GM19463 (cell line): ENCODE measurements at regions not wholly inside any gene's neighbourhood (a gene's known extent, or its start where the extent isn't known, plus 50 kb on each side); places are given as distances from the start of the nearest gene placed in this dataset.

Experiments used
- ATAC-seq: cut with Tn5 transposase; IDR thresholded peaks from one replicate; pipeline ENCODE4 v1.9.1; 2021; ENCODE audit warnings: mild to moderate bottlenecking, moderate library complexity; ENCODE audit not compliant: unreplicated experiment

DNA sequence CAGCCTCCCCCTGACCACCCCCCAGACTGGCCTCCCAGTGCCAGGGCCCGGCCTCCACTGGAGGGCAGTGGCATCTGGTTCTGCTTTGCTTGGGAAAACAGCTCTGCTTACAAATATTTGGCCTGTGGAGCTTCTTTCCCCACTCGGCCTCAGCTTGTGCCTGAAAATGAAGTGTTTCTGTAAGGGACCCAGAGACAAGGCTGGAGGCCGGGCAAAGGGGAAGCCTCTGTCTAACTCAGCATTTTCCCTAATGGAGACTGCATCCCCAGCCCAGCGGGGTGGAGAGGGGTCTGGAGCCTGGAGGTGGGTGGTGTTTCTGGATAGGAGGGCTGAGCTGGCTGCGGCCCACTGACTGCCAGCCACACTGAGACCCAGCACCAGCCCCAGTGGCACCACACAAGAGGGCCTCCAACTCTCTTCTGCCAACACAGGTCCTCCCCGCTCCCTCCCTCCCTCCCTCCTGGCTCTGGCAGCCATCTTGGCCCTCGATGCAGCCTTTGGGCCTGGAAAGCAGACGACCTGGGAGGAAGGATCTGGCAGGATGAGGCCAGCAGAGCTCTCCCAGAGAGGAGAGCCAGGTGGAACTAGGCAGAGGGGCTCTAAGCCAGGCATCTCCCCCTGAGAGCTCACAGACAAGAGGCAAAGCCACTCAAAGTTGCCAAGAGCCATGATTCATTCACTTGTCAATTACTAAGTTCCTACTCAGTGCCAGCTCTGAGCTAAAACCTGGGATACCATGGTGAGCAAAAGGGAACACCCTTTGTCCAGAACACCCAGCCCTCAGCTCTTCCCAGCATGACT is 77.1 kb upstream of the CD82 start:
- ATAC-seq: no peak

DNA sequence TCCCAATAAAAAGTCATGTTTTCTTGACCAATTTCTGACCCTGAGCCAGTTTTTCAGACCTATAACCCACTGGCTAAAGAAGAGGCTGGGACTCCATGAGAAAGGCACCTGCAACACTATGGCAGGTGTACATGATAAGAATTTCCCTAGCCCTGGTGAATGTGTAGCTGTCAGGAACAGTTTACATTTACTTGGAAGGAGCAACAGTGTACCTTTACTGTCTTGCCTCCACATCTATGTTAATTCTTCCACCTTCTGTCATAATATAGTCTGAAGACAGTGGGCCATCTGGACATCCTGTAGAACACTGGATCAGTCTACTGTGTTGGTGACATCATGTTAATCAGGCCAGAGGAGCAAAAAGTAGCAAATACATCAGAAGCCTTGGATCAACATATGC is 72.1 kb upstream of the CD82 start:
- no peak for ATAC-seq

DNA sequence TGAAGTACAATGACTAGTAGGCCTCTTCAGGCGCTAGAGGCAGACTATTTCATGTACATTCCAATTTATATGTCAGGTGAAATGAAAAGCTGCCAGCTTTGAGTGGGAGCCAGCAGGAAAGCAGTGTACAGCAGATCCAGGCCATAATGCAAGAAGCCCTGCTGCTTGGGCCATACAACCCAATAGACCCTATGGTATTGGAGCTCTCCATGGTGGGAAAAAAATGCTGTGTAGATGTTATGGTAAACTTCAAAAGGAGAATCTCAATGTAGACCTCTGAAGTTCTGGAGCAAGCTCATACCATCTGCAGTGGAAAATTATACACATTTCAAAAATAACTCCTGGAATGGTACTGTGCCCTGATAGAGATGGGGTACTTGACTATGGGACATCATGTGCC is 71.5 kb upstream of the CD82 start:
- ATAC-seq: no peak

DNA sequence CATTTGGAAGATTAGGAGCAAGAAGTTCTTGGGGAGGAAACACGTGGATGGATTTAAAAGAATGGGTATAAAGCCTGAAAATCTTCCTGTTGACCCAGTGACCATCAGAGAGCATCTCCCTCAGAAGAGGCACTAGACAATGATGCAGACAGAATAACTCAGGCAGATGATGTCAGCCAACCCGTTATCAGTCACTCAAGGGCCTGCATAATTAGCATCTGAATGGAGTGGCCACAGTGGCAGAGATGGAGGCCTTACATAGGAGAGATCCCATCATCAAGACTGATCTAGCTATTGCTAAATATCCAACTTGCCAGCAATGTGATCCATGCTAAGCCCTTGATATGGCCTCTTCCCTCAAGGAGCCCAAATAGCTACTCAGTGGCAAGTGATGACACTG is 70.7 kb upstream of the CD82 start:
- no peak for ATAC-seq

DNA sequence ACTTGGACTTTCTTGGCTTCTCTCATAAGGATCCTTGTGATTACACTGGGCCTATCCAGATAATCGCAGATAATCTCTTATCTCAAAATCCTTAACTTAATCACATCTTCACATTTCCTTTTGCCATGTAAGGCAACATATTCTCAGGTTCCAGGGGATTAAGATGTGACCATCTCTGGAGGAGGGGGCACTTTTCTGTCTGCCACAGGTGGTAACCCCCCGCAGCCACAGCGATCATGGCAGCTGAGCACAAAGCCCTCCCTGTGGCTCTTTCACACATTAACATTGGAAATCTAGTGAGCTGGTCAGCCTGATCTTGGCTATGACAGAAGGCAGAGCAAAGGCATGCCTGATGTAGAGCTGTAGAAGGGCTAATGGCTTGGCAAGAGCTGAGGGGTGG is 69.1 kb upstream of the CD82 start:
- no peak for ATAC-seq

DNA sequence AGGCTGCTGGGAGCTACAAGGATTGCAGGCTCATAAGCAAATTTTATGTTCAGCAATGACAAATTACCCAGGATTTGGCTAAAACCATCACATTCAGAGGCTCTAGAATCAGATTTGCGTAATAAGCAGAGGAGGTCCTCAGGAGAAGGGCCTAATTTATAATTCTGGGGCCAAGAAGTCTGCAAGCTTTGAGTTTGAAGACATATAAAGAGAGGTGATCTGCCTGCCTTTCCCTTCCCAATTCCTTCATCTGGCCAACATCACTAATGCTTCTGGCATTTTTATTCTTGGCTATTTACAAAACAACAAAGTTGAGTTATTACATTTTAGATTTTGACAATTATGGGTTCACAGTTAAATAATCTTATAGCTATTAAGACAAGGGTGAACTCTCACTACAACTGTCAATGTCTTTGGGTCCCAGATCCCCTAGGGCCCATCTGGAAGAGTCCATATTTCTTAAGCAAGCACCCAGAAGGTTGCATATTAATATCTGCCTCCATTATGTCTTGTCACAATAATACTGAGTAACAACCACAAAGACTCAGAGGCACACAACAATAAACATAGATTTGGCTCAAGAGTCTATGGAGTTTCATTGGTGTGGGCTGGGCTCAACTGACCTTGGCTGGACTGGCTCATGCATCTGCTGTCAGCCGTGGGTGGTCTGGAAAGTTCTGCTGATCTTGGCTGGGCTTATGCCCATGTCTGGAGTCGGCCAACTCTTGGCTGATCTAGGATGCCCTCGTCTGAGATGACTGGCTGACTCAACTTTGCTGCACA is 67.2 kb upstream of the CD82 start:
- ATAC-seq: no peak

DNA sequence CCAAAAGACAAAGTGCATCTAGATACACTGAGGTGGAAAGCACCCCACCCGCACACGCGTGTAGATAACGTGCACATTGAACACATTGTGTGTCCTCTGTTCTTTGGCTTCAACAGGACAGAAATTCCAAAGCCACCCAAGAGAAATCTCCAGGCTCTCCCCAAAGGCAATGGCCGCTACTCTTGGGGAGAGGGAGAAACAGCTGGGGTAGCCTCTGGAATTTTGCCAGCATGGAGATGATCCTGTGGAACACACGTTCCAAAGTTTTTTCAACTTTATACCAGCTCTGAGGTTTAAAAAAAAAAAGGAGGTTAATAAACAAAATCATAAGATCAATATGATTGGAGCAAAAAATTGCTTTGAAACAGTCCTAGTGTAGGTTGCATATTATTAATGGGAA is 63.0 kb upstream of the CD82 start:
- no peak for ATAC-seq

DNA sequence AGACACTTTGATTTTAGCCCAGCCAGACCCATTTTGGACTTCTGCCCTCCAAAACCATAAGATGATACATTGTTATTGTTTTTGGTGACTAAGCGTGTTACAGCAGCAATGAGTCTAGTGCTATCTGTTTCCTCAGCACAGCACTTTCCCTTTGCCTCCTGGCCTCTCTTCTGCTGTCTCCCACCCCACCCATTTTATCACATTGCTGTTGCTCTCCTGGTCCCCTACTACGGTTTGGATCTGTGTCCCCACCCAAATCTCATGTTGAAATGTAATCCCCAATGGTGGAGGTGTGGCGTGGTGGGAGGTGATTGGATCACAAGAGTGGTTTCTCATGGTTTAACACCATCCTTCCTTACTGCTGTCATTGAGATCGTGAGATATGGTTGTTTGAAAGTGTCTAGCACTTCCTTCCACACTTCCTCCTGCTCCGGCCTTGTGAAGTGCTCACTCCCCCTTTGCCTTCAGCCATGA is 59.8 kb upstream of the CD82 start:
- no peak for ATAC-seq

DNA sequence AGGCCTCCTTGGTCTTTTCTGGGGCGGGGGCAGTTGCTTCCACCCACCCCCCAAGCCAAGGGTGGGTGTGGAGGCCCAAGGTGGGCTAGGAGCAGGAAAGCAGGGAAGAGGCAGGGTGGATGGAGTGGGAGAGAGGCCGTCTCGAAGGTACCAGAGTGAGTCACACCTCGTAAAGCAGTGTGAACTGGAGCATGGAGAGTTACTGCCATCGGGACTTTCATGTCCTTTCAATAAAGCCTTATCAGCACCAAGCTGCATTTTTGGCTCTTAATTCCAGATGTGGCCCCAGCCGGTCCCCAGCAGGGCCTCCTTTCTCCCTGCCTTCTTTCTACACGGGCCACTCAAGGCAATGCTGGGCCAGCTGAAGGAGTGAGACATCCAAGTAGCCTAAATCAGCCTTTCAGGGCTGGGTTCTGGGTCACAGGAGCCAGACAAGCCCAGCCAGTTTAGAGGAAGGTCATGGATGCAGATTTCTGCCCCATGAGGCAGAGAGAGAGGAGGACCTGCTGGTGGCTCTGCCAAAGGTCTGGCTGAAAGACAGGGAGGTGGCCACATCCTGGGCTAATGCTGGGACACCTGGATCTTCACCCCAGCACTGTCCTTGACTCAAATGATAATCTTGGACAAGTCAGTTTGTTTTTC is 59.0 kb upstream of the CD82 start:
- ATAC-seq: no peak

DNA sequence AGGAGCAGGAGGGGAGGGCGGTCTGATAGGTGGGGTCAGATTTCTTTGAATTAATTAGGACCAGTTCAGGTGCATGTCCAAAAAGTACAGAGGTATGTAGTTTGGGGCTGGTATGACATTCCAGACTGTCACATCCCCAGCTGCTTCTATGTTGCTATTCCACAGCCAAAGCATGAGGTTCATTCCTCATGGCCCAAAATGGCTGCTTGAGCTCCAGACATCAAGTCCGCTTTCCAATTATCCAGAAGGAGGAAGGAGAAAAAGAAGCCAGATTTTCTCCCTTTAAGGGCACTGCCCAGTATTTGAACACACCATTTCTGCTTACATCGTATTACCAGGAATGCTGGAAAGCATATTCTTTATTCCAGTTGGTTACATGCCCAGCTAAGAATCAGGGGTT is 58.0 kb upstream of the CD82 start:
- no peak for ATAC-seq

DNA sequence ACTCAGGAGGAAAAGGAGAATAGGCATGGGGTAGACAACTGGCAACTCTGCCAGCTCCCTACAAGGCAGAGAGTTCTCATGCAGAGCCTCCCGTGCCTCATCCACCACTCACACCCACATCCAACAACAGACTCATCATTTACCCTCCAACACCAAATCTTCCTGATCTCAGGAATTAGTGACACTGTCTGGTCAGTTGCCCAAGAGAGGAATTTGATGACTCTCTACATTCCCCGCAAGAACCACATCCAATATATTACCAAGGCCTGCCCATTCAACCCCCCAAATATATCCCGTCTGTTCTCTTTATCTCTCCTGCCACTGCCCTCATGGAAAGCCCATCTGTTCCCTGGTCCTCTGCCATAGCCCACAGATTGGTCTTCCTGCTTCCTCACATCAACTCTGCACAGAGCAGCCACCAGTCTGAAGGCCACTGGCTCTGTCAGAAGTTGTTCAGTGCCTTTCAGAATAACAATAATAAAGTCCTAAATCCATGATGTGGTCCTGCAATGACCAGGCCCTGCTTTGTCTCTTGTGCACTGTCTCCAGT is 57.5 kb upstream of the CD82 start:
- ATAC-seq: no peak

DNA sequence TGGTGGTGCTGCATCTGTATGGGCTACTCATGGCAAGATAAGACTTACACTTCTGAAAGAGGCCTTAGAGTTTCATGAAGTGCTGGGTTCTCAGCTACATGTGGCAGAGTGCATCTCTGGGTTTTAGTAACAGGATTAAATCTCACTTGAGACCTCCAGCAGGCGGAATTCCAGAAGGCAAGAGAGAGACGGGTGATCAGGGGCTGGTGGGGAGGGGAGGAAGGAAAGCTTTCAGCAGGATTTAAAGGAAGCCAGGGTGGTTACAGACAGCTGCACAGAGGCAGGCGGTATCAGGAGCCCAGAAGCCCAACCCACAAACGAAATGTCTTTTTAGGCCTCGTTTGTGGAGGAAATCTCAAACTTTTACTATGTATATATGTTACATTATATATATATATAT is 56.2 kb upstream of the CD82 start:
- ATAC-seq: no peak

DNA sequence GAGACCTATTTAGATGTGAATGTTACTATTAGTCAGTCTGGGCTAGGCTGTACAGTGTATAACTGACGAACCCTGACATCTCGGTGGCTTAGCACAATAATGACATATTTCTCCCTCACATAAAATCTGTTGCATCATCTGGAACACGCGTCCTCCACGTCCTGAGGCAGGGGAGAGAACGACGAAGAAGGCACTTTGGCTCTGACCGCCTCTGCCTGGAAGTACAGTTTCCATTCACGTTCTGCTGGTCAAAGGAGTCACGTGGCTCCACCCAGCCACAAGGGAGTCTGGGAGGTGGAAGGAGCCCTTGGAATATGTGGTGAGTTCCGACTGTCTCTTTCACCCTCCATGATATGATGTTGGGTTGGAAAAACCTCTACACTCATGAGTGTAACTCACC is 55.1 kb upstream of the CD82 start:
- ATAC-seq: no peak

DNA sequence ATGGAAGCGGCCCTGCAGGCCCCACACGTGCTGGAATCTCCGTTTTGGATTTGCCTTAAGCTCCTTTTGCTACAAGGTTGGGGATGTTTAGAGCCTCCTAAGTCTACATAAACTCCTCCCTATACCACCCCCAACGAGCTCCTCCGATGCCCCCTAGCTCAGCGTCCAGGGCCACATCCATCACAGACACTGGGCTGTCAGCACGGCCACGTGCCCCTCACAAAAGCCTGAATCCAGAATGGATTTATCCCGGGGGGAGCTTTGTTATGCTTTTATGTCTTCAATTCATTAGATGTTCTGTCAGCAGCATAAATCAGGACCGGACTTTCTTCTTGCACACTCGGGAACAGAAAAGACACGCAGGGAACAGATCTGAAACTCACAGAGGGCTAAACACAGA is 52.6 kb upstream of the CD82 start:
- no peak for ATAC-seq

DNA sequence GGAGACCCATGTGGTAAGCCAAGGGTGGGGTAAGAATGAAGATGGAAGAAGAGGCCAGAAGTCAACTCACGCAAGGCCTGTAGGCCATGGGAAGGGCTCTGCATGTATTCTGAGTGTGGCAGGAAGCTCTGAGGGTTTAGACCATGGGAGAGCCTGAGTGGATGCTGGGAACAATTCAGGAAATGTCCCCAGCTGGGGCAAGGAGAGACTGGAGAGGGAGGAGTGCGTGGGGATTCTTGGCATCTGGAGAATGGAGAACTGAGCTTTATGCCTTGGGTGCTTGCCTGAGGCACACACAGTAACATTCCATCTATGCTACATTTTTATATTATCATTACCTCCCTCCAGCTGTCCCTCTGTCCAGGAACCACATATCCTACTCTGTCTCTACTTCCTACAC is 50.4 kb upstream of the CD82 start:
- ATAC-seq: no peak
